ENCODE measurements at regions not wholly inside any gene's neighbourhood (a gene's known extent, or its start where the extent isn't known, plus 50 kb on each side); places are given as distances from the start of the nearest gene placed in this dataset.

DNA sequence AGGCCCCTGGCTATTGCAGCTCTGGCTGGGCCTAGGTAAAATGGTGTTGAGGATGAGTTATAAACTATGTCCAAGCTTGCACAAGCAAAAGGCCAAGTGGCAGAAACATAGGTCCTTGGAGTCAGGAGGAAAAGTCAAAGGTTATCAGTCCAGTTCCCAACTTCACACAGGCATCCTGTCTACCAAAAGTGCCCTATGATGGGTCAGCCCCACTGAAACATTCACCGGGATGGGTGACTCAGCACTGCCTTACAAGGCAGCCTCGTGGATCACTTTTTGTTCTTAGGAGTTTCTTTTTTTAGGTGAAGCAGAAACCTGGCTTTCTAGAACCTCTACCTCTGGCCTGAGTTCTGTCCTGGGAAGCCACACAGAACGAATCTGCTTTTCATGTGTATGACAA lies 158.8 kb upstream of the LYZL2 start:
- TF ChIP-seq, protein P1, sequence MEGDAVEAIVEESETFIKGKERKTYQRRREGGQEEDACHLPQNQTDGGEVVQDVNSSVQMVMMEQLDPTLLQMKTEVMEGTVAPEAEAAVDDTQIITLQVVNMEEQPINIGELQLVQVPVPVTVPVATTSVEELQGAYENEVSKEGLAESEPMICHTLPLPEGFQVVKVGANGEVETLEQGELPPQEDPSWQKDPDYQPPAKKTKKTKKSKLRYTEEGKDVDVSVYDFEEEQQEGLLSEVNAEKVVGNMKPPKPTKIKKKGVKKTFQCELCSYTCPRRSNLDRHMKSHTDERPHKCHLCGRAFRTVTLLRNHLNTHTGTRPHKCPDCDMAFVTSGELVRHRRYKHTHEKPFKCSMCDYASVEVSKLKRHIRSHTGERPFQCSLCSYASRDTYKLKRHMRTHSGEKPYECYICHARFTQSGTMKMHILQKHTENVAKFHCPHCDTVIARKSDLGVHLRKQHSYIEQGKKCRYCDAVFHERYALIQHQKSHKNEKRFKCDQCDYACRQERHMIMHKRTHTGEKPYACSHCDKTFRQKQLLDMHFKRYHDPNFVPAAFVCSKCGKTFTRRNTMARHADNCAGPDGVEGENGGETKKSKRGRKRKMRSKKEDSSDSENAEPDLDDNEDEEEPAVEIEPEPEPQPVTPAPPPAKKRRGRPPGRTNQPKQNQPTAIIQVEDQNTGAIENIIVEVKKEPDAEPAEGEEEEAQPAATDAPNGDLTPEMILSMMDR (IDR thresholded peaks at IDR 0.05) = no peak
- TF ChIP-seq POLR2A (IDR thresholded peaks at IDR 0.05) = no peak
